ENCODE measurements at regions not wholly inside any gene's neighbourhood (a gene's known extent, or its start where the extent isn't known, plus 50 kb on each side); places are given as distances from the start of the nearest gene placed in this dataset.
"Not testable (repeated sequence)": the region's sequence is repeated elsewhere in the genome, so short reads cannot be mapped to it uniquely, and the experiment has no call there.

DNA sequence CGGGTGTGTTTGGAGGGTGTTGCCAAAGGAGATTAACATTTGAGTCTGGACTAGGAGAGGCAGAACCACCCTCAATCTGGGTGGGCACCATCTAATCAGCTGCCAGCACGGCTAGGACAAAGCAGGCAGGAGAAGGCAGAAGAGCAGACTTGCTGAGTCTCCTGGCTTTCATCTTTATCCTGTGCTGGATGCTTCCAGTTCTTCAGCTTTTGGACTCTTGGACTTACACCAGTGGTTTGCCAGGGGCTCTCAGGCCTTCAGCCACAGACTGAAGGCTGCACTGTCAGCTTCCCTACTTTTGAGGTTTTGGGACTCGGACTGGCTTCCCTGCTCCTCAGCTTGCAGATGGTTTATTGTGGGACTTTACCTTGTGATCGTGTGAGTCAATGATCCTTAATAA lies 70.4 kb upstream of the AGAP9 start:
- H3K36me3 Mint-ChIP-seq (ENCODE audit: low read depth); H3K4me3 Mint-ChIP-seq; H3K27ac Mint-ChIP-seq; ATAC-seq (replicated peaks); H3K9me3 Mint-ChIP-seq; H3K4me1 Mint-ChIP-seq; H3K27me3 Mint-ChIP-seq: not testable (repeated sequence)

DNA sequence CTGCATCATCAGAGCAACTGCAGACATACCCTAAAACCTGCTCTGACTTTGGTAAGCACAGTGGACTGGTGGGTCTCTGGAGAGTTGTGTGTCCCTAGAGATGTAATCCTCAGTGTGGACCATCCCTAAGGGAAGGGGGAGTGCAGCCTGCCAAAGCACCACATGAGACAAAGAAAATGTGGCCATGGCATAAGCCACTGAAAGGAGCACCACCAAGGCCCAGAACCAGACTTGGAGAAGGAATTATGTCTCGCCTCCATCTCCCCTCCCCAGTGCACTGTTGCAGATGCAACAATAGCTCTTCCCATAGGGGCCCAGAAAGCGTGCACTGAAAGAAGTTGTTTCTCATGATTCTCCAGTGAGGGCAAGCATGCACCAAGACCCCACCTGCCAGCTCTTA lies 69.7 kb upstream of the AGAP9 start:
- H3K9me3 Mint-ChIP-seq; H3K4me1 Mint-ChIP-seq; H3K4me3 Mint-ChIP-seq; H3K27ac Mint-ChIP-seq; ATAC-seq (replicated peaks); H3K27me3 Mint-ChIP-seq; H3K36me3 Mint-ChIP-seq (ENCODE audit: low read depth): not testable (repeated sequence)

DNA sequence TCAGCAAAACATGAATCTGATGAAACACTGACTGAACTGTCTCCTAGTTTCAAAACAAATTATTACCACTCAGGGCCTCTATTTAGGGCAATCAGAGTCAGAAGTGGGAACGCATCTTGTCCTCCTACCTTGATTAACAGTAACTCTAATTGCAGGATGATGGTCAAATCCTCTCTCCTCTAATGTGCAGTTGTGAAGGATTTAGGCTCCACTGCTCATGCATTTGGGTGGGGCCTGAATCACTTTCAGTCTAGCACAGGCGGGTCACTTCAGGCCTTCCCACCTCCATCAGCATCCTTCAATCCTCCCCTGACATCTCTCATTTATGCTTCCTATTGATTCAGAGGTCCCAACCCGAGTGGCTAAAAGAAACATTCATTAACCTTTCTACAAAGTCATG lies 67.5 kb upstream of the AGAP9 start:
- not testable (repeated sequence) for H3K4me3 Mint-ChIP-seq; H3K4me1 Mint-ChIP-seq; H3K36me3 Mint-ChIP-seq (ENCODE audit: low read depth); H3K27me3 Mint-ChIP-seq; H3K9me3 Mint-ChIP-seq; ATAC-seq (replicated peaks); H3K27ac Mint-ChIP-seq

DNA sequence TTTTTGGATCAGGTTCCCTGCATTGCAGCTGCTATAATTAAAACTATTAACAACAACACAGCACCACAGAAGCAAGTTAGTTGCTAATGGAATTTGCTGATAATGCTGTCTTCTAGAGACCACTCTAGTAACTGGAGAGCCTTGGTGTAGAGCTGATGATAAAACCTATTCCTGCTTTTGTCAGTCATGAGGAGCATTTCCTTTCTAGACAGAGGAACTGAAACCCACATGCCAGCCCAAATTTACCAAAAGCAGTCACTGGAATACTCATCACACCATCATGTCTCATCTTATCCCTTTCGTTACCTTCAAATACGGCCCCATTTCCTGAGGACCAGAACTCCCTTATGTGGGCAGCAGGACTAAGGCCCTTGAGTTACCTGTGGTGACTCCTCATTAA lies 67.1 kb upstream of the AGAP9 start:
- not testable (repeated sequence) for H3K27me3 Mint-ChIP-seq; H3K4me3 Mint-ChIP-seq; H3K36me3 Mint-ChIP-seq (ENCODE audit: low read depth); H3K4me1 Mint-ChIP-seq; H3K9me3 Mint-ChIP-seq; H3K27ac Mint-ChIP-seq
- ATAC-seq (replicated peaks) = peak; percentile 44

DNA sequence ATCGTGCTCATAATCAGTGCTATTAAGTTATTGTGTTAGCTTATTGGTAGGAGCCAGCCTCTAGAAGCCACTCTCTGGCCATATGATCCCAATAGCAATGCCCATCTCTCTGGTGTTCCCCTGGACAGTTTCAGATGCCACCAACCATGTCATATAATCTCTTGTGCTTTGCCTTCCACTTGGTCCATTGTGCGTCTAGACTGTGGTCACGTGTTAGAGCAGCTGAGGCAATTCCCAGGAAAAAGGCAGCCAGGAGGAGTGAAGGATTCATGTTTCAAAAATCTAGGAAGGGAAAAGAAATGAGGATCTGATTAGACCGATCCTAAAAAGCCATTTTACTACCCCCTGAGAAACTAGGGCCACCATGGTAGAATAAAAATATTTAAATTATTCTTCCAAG lies 58.6 kb upstream of the AGAP9 start:
- H3K27ac Mint-ChIP-seq; H3K4me3 Mint-ChIP-seq; H3K9me3 Mint-ChIP-seq; H3K27me3 Mint-ChIP-seq; ATAC-seq (replicated peaks); H3K4me1 Mint-ChIP-seq; H3K36me3 Mint-ChIP-seq (ENCODE audit: low read depth): not testable (repeated sequence)

DNA sequence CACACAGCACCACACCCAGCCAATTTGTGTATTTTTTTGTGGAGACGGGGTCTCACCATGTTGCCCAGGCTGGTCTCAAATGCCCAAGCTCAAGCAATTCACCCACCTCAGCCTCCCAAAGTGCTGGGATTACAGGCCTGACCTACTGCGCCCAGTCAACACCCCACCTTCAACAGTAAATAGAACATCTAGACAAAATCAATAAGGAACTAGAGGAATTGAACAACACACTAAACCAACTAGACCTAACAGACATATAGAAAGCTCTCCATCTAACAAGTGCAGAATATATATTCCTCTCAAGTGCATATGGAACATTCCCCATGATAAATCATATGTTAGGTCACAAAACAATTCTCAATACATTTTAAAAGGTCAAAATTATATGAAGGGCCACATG lies 56.6 kb upstream of the AGAP9 start:
- not testable (repeated sequence) for H3K4me3 Mint-ChIP-seq; H3K27ac Mint-ChIP-seq; H3K27me3 Mint-ChIP-seq; ATAC-seq (replicated peaks); H3K9me3 Mint-ChIP-seq; H3K36me3 Mint-ChIP-seq (ENCODE audit: low read depth); H3K4me1 Mint-ChIP-seq

- not testable (repeated sequence) for H3K27me3 Mint-ChIP-seq; ATAC-seq (replicated peaks); H3K27ac Mint-ChIP-seq; H3K4me1 Mint-ChIP-seq; H3K9me3 Mint-ChIP-seq; H3K4me3 Mint-ChIP-seq; H3K36me3 Mint-ChIP-seq (ENCODE audit: low read depth)
Measured at GRCh38 chr10:47578547-47578946, 55.1 kb upstream of the AGAP9 start.

Data from activated T-helper 17 cell treated with anti-CD3 and anti-CD28 coated beads, Interleukin-2, amount 50 U/mL, for 72 hours (primary cell).